AG04450 (cell line): ENCODE measurements at regions not wholly inside any gene's neighbourhood (a gene's known extent, or its start where the extent isn't known, plus 50 kb on each side); places are given as distances from the start of the nearest gene placed in this dataset.

Experiments
- CTCF ChIA-PET: fragments of 300-600, 350-600 bp; formaldehyde crosslinking; extraction: SDS; loops from one replicate; lab custom pipeline; 2022; ENCODE audit warnings: antibody characterized with exemption, inconsistent platforms; lab: Charles Lee
- POLR2A ChIA-PET: fragments of 350-600 bp; formaldehyde crosslinking; extraction: SDS; loops from one replicate; lab custom pipeline; 2021; ENCODE audit warnings: antibody characterized with exemption, inconsistent platforms; lab: Yijun Ruan, JAX
- DNase-seq: peaks from one replicate; pipeline ENCODE4 v3.0.0-alpha.2; 2011; ENCODE audit warnings: low read depth, low spot score
- H3K27ac ChIP-seq: one replicate; pipeline ENCODE4 v1.5.1; 2012; ENCODE audit warnings: low read depth, low read length, control low read depth
- H3K27me3 ChIP-seq: one replicate; pipeline ENCODE4 v1.6.0; 2012; ENCODE audit warnings: low read length; ENCODE audit not compliant: control insufficient read depth, insufficient read depth
- H3K4me3 ChIP-seq: 2 replicates; pipeline ENCODE4 v1.5.1; 2011; ENCODE audit warnings: mild to moderate bottlenecking, low read depth, low read length, control low read depth
- H3K9me3 ChIP-seq: 2 replicates; pipeline ENCODE4 v1.5.1; 2012; ENCODE audit warnings: low read length; ENCODE audit not compliant: control insufficient read depth, insufficient read depth
- CTCF ChIP-seq: IDR thresholded peaks from 2 replicates; pipeline ENCODE4 v1.5.1; 2011; ENCODE audit warnings: low read depth, low read length, control low read depth, inconsistent platforms

DNA sequence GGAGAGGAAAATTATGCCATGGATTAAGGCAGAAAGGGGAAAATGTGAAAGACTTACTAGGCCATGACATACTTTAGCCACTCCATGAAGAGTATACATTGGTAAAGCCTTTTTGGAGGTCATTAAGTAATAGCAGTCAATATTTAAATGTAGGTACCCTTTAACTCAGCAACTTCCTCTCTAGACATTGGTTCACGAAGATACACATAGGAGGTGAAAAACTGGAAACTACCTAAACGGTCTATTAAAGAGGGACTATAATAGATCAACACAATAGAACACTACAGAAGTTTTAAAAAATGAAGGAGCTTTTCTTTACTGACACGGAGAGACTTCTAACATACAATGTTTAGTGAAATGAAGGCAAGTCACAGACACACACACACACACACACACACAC is 68.2 kb upstream of the BMAL1 start:
- CTCF ChIA-PET = interaction anchor here (0.6 to 6.1 kb wide), 16 partner anchors 14 to 266 kb away, joined by 3 to 148 read pairs (median 6); no protein-coding TSS in a partner anchor
- Histone ChIP-seq H3K4me3 (no peak overlapping the region), H3K27me3 (no peaks in the 10 kb centered on the region), H3K27ac (no peak overlapping the region), H3K9me3 (no peaks in the 10 kb centered on the region)
- DNase-seq = no peak
- no peak for TF ChIP-seq CTCF
- POLR2A ChIA-PET = interaction anchor here (0.6 to 1.4 kb wide), 3 partner anchors 126 to 153 kb away, joined by 3 to 4 read pairs (median 3); no protein-coding TSS in a partner anchor

GRCh38 chr11:13210424-13210823 is 67.2 kb upstream of the BMAL1 start:
- CTCF ChIA-PET = interaction anchor here (0.6 to 6.1 kb wide), 30 partner anchors 13 to 302 kb away, joined by 3 to 148 read pairs (median 5); no protein-coding TSS in a partner anchor
- POLR2A ChIA-PET = interaction anchor here (1.4 kb wide), 1 partner anchor 125 kb away, joined by 4 read pairs; no protein-coding TSS in a partner anchor
- H3K27ac ChIP-seq = no peak overlapping the region
- peak; percentile 63 for DNase-seq
- H3K27me3 ChIP-seq = no peaks in the 10 kb centered on the region
- peak; percentile 74 for TF ChIP-seq CTCF
- no peak overlapping the region for H3K4me3 ChIP-seq
- no peaks in the 10 kb centered on the region for H3K9me3 ChIP-seq

GRCh38 chr11:13214276-13214675 is 63.3 kb upstream of the BMAL1 start:
- Histone ChIP-seq H3K4me3 (no peak overlapping the region), H3K27me3 (no peaks in the 10 kb centered on the region), H3K9me3 (no peaks in the 10 kb centered on the region), H3K27ac (peak overlapping the region; percentile 100)
- POLR2A ChIA-PET = no interaction called here
- no peak for DNase-seq
- no peak for TF ChIP-seq CTCF
- CTCF ChIA-PET = interaction anchor here (1.2 to 6.4 kb wide), 5 partner anchors 24 to 250 kb away, joined by 3 to 52 read pairs (median 24); no protein-coding TSS in a partner anchor

GRCh38 chr11:13215149-13215548 is 62.4 kb upstream of the BMAL1 start:
- ChIA-PET POLR2A (interaction anchor here (0.6 to 1.6 kb wide), 2 partner anchors 130 to 909 kb away, joined by 3 to 4 read pairs; no protein-coding TSS in a partner anchor), CTCF (interaction anchor here (0.6 to 6.4 kb wide), 5 partner anchors 22 to 251 kb away, joined by 3 to 52 read pairs (median 10); no protein-coding TSS in a partner anchor)
- no peaks in the 10 kb centered on the region for H3K9me3 ChIP-seq
- no peak for TF ChIP-seq CTCF
- H3K4me3 ChIP-seq = no peak overlapping the region
- H3K27ac ChIP-seq = peak overlapping the region; percentile 100
- H3K27me3 ChIP-seq = no peaks in the 10 kb centered on the region
- DNase-seq = peak; percentile 57

GRCh38 chr11:13216019-13216710 is 61.4 kb upstream of the BMAL1 start:
- DNase-seq = peak; percentile 87
- peak overlapping the region; percentile 100 for H3K27ac ChIP-seq
- peak overlapping the region; percentile 23; the same call in 1 of the 2 replicates for H3K4me3 ChIP-seq
- H3K9me3 ChIP-seq = no peaks in the 10 kb centered on the region
- no peaks in the 10 kb centered on the region for H3K27me3 ChIP-seq
- ChIA-PET POLR2A (interaction anchor here (0.6 to 1.9 kb wide), 11 partner anchors 8 to 910 kb away, joined by 3 to 19 read pairs (median 4); partner anchors contain the start of gene BTBD10), CTCF (interaction anchor here (1.0 to 6.4 kb wide), 7 partner anchors 8 to 169 kb away, joined by 3 to 52 read pairs (median 5); no protein-coding TSS in a partner anchor)
- no peak for TF ChIP-seq CTCF
